ENCODE measurements at regions not wholly inside any gene's neighbourhood (a gene's known extent, or its start where the extent isn't known, plus 50 kb on each side); places are given as distances from the start of the nearest gene placed in this dataset.

GRCh38 chr18:42654556-42654955 lies 460.9 kb downstream of the RIT2 start:
- no peak for ATAC-seq
- no peaks in the 10 kb centered on the region for H3K4me1 ChIP-seq

GRCh38 chr18:42657551-42657950 lies 457.9 kb downstream of the RIT2 start:
- peaks cover 0 to 3% (median 0%) of the 10 kb centered on the region in 9 donors for H3K27me3 ChIP-seq
- 61 to 70% (median 66%) methylated on average over 1 of the region's 1 CpG for WGBS, 4 donors

More at GRCh38 chr18:42654556-42654955, 460.9 kb downstream of the RIT2 start:
- H3K9me3 ChIP-seq: peaks cover 0 to 8% (median 0%) of the 10 kb centered on the region in 12 donors
- no peaks in the 10 kb centered on the region for H3K36me3 ChIP-seq
- TF ChIP-seq CTCF (IDR thresholded peaks at IDR 0.05): no peak
- TF ChIP-seq POLR2A (IDR thresholded peaks at IDR 0.05): no peak
- intact Hi-C loops (cut with DNase I): no loop called here
- no peak overlapping the region for H3K4me3 ChIP-seq
- H3K27me3 ChIP-seq: peaks cover 0 to 3% (median 0%) of the 10 kb centered on the region in 9 donors
- WGBS, 4 donors: 28 to 40% (median 37%) methylated on average over 3 of the region's 3 CpGs
- H3K27ac ChIP-seq: no peak overlapping the region
- DNase-seq: no peak

GRCh38 chr18:42658171-42658570 lies 457.3 kb downstream of the RIT2 start:
- Histone ChIP-seq H3K9me3 (no peaks in the 10 kb centered on the region), H3K27ac (no peak overlapping the region), H3K4me3 (no peak overlapping the region), H3K4me1 (no peaks in the 10 kb centered on the region), H3K36me3 (no peaks in the 10 kb centered on the region), H3K27me3 (peaks cover 0 to 3% (median 0%) of the 10 kb centered on the region in 9 donors)
- 74 to 94% (median 91%) methylated on average over 3 of the region's 3 CpGs for WGBS, 4 donors
- TF ChIP-seq POLR2A (IDR thresholded peaks at IDR 0.05) (no peak), CTCF (IDR thresholded peaks at IDR 0.05) (no peak)
- intact Hi-C loops (cut with DNase I): no loop called here
- ATAC-seq (no peak), DNase-seq (no peak)

More at GRCh38 chr18:42657551-42657950, 457.9 kb downstream of the RIT2 start:
- Histone ChIP-seq H3K27ac (no peak overlapping the region), H3K4me3 (no peak overlapping the region), H3K36me3 (no peaks in the 10 kb centered on the region), H3K4me1 (no peaks in the 10 kb centered on the region), H3K9me3 (peaks cover 0 to 6% (median 0%) of the 10 kb centered on the region in 12 donors)
- no peak for ATAC-seq
- TF ChIP-seq POLR2A (IDR thresholded peaks at IDR 0.05) (no peak), CTCF (IDR thresholded peaks at IDR 0.05) (no peak)
- no peak for DNase-seq
- intact Hi-C loops (cut with DNase I): no loop called here

GRCh38 chr18:42659187-42659586 lies 456.3 kb downstream of the RIT2 start:
- no peaks in the 10 kb centered on the region for H3K36me3 ChIP-seq
- H3K27me3 ChIP-seq: peaks cover 0 to 3% (median 0%) of the 10 kb centered on the region in 9 donors
- no peak overlapping the region for H3K27ac ChIP-seq
- 76 to 100% (median 83%) methylated on average over 1 of the region's 1 CpG for WGBS, 4 donors
- TF ChIP-seq POLR2A (IDR thresholded peaks at IDR 0.05) (no peak), CTCF (IDR thresholded peaks at IDR 0.05) (no peak)
- H3K4me3 ChIP-seq: no peak overlapping the region
- DNase-seq: no peak
- no peak for ATAC-seq
- intact Hi-C loops (cut with DNase I): no loop called here
- H3K4me1 ChIP-seq: no peaks in the 10 kb centered on the region
- H3K9me3 ChIP-seq: no peaks in the 10 kb centered on the region

Measured in heart left ventricle (tissue), 16 donors.